GM18508 (cell line): ENCODE measurements at regions not wholly inside any gene's neighbourhood (a gene's known extent, or its start where the extent isn't known, plus 50 kb on each side); places are given as distances from the start of the nearest gene placed in this dataset.

Source experiments
- ATAC-seq: cut with Tn5 transposase; IDR thresholded peaks from one replicate; pipeline ENCODE4 v1.9.1; 2021; ENCODE audit warnings: moderate number of reproducible peaks; ENCODE audit not compliant: insufficient read depth, unreplicated experiment

- no peak for ATAC-seq
These were observed 332.2 kb upstream of the GOLIM4 start for GRCh38 chr3:168427835-168428475.

- no peak for ATAC-seq
These were observed 331.4 kb upstream of the GOLIM4 start for GRCh38 chr3:168427156-168427555.

GRCh38 chr3:168425936-168426595, 330.3 kb upstream of the GOLIM4 start:
- ATAC-seq: no peak

GRCh38 chr3:168424059-168424734, 328.5 kb upstream of the GOLIM4 start:
- ATAC-seq: no peak

DNA sequence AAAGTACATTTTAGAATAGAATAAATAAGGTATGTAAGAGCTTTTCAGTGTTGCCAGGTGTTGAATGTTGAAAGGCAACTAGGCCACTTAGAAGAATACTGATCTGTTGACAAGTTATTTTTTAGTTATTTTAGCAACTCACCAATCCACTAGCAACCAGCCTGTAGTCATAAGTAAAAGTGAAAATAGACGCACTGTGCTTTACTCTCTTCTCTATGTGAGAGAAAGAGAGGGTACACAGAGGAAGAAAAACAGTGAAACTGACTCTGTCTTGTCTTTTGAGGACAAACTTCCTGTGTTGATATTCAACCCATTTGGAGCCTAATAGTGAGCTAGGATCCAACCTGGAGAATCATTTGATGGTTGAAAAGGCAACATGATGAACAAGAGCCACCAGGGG, 327.1 kb upstream of the GOLIM4 start:
- no peak for ATAC-seq

- ATAC-seq: no peak
These were observed 323.4 kb upstream of the GOLIM4 start for GRCh38 chr3:168419091-168419490.

DNA sequence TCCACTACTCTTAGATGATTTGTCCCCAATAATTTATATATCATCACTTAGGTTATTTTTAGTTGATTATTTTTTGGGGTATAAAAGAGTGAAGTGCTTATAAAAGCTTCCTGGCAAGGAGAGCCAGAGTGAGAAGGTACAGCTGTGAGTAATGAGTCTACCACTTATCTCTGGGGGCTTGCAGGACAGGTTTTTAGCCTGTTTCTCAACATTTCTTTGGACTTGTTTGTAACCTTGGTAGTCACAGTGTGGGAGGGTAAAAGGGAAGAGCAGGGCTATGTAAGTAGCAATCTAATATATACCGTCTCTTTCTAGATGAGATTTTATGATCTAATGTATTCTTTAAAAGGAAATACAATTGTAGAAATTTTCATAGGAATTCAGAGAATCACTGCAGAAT, 321.3 kb upstream of the GOLIM4 start:
- ATAC-seq: no peak

DNA sequence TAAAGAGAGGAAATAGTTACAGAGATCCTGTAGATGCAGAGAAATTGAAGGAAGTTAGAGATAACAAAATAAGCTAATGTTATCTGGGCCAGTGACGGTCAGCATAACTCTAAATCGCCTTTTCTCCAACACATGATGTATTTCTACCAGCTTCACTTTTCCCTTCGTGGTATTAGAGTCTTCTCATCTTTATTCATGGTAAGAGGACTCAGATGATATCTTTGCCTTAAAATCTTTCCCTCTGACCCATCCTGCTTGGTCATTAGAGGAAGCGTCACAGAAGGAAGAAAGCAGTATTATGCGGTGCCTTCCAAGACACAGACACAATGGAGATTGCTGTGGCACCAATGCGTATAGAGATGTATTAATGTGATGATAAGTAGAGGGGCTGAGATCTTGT, 320.7 kb upstream of the GOLIM4 start:
- ATAC-seq: no peak

DNA sequence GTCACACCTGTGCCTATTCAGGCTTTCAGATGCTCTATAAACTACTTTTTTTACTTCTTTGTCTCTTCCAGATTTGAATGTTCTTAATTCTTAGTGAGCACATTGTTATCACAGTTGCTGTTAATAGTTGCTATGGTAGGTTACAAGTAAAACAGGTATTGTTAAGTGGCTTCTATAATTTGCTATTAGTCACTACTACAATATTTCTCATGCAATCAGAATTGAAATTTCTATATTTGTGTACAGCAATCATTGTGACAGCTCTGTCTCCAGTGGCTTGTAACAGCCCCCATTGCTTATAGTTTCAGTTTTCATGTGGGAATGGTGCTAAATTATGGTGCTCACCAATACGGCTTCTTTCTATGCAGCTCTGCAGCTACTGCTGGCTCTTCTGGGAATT, 318.4 kb upstream of the GOLIM4 start:
- ATAC-seq: no peak

GRCh38 chr3:168407381-168407780, 311.7 kb upstream of the GOLIM4 start:
- ATAC-seq: no peak

DNA sequence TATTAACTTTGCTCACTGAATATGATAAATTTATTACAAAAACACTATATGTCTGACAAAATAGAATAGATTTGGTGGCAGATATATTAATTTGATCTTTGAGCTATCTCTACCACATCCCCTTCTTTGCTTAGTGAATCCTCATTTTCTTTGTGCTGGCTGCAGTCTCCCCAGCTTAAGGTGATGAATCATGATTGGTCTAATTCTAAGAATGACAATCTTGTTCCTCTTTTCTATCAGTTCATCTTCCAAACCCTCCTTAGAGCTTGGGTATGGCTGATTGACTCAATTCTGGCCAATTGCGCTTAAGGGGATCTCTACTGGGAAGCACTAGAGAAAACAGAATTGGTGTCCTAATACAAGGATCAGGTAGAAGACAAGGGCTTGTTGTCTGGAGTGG, 309.6 kb upstream of the GOLIM4 start:
- no peak for ATAC-seq

DNA sequence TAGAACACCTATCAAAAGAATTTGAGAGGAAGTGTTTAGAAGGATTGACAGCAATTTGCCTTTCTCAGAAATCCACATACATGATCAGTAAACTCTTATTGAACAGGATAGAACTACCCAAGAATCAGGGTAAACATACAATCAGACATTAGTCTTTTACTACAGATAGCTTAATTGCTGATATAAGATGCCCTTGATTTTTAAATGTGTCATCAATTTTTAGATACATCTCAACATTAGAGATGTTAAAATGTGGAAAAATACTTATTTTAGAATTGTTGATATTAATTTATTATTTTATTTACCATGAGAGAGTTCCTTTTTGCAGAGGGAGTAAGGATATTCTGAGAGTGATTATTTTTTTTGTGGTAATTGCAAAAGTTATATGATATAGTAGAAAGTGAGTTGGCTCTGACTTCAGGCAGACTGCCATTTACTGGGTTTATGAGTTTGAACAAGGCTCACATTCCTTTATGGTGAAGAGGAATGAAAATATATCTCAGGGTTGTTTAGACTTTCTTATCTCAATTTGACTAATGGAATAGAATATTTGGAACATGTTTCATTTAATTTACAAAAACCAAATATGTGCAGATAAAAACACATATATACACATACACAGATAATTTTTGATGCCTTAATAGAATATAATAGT, 302.8 kb upstream of the GOLIM4 start:
- no peak for ATAC-seq

DNA sequence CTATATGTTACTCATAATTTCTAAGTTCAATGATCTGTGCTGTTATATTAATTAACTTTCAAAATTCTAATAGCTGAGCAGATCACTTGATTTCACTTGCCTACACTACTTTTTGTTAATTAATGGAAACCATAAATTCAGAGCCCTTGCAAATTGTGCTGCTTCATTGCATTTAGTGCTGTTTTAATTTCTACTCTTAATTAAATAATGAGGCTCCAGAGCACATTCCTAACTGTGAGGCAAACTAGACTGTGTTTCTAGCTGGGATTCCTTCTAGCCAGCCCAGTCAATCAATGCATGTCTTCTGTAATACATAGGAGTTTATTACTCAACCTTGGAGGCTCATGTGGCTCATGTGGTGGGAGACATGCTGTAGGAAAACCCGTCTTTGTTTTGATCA, 301.1 kb upstream of the GOLIM4 start:
- ATAC-seq: no peak

GRCh38 chr3:168395551-168395950, 299.8 kb upstream of the GOLIM4 start:
- no peak for ATAC-seq

DNA sequence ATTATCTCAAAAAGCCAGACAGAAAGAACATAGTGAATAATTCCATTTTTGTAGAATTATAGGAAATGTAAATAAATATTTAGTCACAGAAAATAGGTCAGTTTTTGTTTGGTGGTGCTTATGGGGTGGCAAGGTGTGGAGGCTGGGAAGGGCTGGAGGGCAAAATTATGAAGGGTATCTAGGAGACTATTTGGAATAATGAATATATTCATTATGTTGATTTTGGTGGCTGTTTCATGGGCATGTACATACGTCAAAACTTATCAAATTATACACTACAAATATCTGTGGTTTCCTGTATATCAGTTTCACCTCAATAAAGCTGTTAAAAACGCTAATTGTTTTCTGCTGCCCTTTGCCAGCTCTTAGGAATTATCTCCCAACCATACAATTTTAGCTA, 298.7 kb upstream of the GOLIM4 start:
- ATAC-seq: no peak

DNA sequence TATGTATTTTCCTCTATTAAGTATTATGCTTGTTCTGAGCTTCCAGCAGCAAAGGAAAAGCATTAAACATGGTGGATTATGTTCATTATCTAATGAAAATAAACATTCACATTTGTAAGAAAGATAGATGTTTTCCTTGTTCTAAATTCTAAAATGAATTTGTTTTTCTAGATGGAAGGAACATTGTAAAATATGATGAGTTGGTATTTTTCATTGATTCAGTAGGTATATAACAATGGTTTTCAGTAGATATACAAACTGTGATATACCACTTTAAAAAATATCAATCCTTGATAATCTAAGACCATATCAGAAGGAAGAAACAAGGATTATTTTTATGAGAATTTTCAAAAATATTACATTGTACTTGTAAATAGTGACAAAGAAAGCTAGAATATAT, 290.6 kb upstream of the GOLIM4 start:
- ATAC-seq: no peak

- ATAC-seq: no peak
These were observed 289.3 kb upstream of the GOLIM4 start for GRCh38 chr3:168384990-168385389.

DNA sequence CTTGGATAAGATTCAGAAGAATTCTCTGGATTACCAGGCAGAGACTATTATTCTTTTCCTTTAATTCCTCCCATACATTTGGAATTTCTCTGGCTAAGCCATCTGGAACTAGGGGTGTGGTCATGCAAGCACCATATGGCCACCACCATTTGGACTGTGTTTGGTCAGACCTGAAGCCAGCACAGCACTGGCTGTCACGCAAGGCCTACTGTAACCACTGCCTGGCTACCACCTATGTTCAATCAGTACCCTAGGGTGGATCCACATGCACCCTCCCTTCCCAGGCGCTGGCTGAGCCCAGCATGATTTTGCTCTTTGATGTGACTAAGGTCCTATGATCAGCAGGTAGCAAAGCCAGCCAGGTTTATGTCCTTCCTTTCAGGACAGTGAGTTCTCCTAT, 287.8 kb upstream of the GOLIM4 start:
- ATAC-seq: no peak

DNA sequence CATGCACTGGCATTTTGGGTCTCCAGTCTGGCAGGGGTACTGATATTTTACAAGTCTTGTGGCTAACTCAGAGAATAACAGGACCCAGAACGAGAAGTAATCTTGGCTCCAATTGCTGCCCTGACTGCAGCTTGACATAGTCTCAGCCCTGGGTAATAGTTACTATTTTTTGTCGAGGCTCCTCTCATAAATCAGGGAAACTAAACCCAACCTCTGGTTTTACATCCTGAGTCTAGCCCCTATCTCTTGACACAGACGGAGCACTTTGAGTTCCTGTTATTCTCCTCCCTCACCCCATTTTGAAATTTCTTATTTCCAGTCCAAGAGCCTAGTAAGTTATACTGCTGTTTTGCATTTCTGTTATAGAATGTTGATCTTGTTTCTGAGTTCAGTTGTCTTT, 276.1 kb upstream of the GOLIM4 start:
- ATAC-seq: no peak

DNA sequence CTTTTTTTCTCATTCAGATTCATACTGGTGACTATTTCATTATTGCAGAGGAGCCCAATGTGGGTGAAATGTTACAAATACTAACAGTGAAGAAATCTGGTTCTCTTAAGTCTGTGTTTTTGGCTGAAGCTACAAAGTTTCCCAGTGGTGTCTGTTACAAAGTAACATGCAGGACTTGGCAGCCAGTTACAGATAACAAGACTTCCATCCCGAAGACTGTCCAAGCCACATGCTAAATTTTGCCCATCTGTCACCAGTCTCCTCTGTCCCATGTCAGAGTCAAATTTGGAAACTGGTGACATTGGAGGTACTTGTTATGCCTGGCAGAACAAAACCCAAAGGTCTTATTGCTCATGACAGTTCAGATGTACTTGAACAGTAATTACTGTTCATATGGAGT, 269.2 kb upstream of the GOLIM4 start:
- ATAC-seq: no peak

- ATAC-seq: no peak
These were observed 267.0 kb upstream of the GOLIM4 start for GRCh38 chr3:168362661-168363247.
